ENCODE measurements at regions not wholly inside any gene's neighbourhood (a gene's known extent, or its start where the extent isn't known, plus 50 kb on each side); places are given as distances from the start of the nearest gene placed in this dataset.

DNA sequence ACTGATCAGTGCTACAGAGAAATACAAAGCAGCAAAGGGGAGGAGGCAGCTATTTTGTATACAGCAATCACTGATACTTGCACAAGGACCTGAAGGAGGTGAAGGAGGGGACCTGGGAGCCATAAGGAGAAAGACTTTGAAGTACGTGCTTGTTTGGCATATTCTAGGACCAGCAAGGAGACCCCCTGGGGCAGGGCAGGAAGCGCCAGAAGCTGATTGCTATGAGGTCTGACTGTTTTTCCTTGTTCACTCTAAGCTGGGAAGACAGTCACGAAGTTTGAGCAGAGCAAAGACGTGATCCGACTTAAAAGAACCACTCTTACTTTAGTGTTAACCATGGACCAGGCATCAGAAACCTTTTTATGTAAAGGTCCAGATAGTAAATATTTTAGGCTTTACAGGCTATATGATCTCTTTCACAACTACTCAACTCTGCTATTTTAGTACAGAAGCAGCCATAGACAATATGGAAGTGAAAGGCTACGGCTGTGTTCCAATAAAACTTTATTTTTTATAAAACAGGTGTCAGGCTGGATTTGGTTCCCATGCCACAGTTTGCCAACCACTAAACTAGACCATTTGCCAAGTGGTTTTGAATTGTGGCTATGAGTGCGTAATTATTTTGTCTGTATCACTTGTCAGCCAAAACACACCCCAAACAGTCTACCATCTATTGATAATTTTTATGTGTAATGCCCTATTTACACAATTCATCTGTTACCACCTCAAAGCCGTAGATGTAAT lies 217.9 kb downstream of the PRL start:
- 83 to 88% methylated on average over 8 of the region's 8 CpGs for WGBS, 2 donors
- DNase-seq (no peak), ATAC-seq (no peak)
- Histone ChIP-seq H3K4me3 (no peak overlapping the region), H3K27me3 (no peaks in the 10 kb centered on the region), H3K4me1 (peaks cover 8% of the 10 kb centered on the region), H3K27ac (no peak overlapping the region), H3K36me3 (replicated peaks in 1 of 2; ENCODE audit: insufficient read depth in 1 of 2, low read depth in 2 of 2) (no peaks in the 10 kb centered on the region), H3K9me3 (peaks cover 0 to 5% (median 0%) of the 10 kb centered on the region in 3 donors)
- intact Hi-C loops (cut with DNase I) = no loop called here
- TF ChIP-seq, protein P1, sequence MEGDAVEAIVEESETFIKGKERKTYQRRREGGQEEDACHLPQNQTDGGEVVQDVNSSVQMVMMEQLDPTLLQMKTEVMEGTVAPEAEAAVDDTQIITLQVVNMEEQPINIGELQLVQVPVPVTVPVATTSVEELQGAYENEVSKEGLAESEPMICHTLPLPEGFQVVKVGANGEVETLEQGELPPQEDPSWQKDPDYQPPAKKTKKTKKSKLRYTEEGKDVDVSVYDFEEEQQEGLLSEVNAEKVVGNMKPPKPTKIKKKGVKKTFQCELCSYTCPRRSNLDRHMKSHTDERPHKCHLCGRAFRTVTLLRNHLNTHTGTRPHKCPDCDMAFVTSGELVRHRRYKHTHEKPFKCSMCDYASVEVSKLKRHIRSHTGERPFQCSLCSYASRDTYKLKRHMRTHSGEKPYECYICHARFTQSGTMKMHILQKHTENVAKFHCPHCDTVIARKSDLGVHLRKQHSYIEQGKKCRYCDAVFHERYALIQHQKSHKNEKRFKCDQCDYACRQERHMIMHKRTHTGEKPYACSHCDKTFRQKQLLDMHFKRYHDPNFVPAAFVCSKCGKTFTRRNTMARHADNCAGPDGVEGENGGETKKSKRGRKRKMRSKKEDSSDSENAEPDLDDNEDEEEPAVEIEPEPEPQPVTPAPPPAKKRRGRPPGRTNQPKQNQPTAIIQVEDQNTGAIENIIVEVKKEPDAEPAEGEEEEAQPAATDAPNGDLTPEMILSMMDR (IDR thresholded peaks at IDR 0.05) = no peak
- TF ChIP-seq POLR2A (IDR thresholded peaks at IDR 0.05) = no peak

DNA sequence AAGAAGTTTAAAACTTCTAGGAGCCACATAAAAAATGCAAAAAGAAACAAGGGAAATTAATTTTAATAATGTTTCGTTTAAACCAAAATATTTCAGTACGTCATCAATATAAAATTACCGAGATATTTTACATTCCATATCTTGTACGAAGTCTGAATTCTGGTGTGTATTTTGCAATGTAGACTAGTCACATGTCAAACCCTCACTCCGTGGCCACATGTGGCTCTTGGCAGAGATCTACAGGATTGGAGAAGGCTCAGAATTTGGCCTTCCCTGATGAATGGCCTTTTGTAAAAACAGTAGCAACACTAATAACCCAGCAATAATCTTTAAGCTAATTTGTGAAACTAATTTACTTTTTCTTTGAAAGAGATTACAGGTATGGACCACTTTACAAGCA lies 217.1 kb downstream of the PRL start:
- no peaks in the 10 kb centered on the region for H3K27me3 ChIP-seq
- DNase-seq (no peak), ATAC-seq (peak; percentile 50)
- H3K9me3 ChIP-seq = no peaks in the 10 kb centered on the region
- 64 to 79% methylated on average over 5 of the region's 5 CpGs for WGBS, 2 donors
- peaks cover 8% of the 10 kb centered on the region for H3K4me1 ChIP-seq
- no peaks in the 10 kb centered on the region for H3K36me3 ChIP-seq (replicated peaks in 1 of 2; ENCODE audit: insufficient read depth in 1 of 2, low read depth in 2 of 2)
- TF ChIP-seq POLR2A (IDR thresholded peaks at IDR 0.05) = no peak
- TF ChIP-seq, protein P1 (IDR thresholded peaks at IDR 0.05) = no peak
- no peak overlapping the region for H3K27ac ChIP-seq
- no peak overlapping the region for H3K4me3 ChIP-seq
- intact Hi-C loops (cut with DNase I) = no loop called here

DNA sequence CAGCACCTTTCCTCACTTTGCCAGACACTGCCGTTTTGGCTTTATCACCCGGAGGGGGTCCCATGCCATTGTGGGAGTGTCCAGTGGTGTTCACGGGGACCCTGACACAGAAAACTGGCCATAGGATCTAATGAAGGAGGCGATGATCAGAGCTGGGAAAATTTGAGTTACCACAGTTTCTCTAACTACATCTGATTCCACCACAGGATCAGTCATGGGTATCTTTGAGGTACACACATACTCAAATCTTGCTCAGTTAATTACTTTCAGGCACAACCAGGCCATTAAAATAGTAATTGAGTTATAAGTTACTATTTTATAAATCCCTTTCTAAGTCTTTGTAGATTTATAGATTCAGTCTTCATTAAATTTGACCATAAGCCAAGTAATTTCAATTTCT lies 215.1 kb downstream of the PRL start:
- Histone ChIP-seq H3K36me3 (replicated peaks in 1 of 2; ENCODE audit: insufficient read depth in 1 of 2, low read depth in 2 of 2) (no peaks in the 10 kb centered on the region), H3K27ac (peak overlapping the region in 2 of 4 donors; percentile 4 to 53), H3K4me1 (peaks cover 8% of the 10 kb centered on the region), H3K9me3 (no peaks in the 10 kb centered on the region), H3K4me3 (no peak overlapping the region), H3K27me3 (no peaks in the 10 kb centered on the region)
- intact Hi-C loops (cut with DNase I) = no loop called here
- DNase-seq = no peak
- no peak for TF ChIP-seq POLR2A (IDR thresholded peaks at IDR 0.05)
- TF ChIP-seq, protein P1 (IDR thresholded peaks at IDR 0.05) = no peak
- WGBS, 2 donors = 76 to 90% methylated on average over 4 of the region's 4 CpGs
- ATAC-seq = no peak

DNA sequence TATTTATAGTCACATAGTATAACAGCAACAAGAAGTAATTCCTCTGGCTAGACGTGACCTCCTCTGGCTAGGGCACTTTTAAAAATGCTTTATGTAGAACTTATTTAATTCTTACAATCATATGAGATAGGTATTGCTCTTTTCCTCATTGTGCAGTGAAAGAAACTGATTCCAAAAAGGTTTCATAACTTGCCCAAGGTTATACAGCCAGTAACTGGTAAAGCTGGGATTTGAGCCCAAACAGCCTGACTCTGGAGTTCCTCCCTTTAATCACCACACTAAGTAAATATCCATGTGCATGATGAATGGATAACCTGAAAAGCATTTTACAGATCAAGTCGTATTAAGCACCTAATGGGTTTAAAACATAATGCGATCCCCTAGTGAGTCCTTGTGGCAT lies 214.6 kb downstream of the PRL start:
- H3K27ac ChIP-seq = peak overlapping the region in 2 of 4 donors; percentile 4 to 53
- ATAC-seq (peak; percentile 60), DNase-seq (peak in 3 of 4 donors; percentile 14 to 61 (median 32))
- 36 to 44% methylated on average over 3 of the region's 3 CpGs for WGBS, 2 donors
- intact Hi-C loops (cut with DNase I) = no loop called here
- H3K4me1 ChIP-seq = peaks cover 8% of the 10 kb centered on the region
- H3K9me3 ChIP-seq = no peaks in the 10 kb centered on the region
- H3K4me3 ChIP-seq = no peak overlapping the region
- H3K27me3 ChIP-seq = no peaks in the 10 kb centered on the region
- no peaks in the 10 kb centered on the region for H3K36me3 ChIP-seq (replicated peaks in 1 of 2; ENCODE audit: insufficient read depth in 1 of 2, low read depth in 2 of 2)
- TF ChIP-seq, protein P1 (IDR thresholded peaks at IDR 0.05) = no peak
- TF ChIP-seq POLR2A (IDR thresholded peaks at IDR 0.05) = no peak

DNA sequence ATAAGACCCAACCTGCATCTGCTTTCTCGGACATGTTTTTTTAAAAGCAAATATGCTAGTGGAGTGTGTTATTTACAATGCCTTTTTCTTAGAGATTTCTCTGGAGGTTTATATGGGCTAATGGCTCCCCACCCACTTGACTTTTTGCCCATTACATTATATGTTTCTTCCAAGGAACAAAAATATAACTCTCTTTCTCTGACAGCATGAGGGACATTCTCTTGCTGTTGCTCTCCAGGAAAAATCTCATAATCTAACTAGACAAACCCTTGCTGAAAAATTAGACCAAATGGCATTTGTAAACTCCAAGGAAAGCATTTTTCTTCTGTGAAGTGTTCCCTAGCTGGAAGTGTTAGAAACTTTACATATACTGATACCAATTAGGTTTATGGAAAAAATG lies 213.7 kb downstream of the PRL start:
- DNase-seq = no peak
- WGBS, 2 donors = 75 to 85% methylated on average over 1 of the region's 1 CpG

More for the DNA sequence above, 213.7 kb downstream of the PRL start:
- H3K27ac ChIP-seq = no peak overlapping the region
- H3K4me1 ChIP-seq = peaks cover 8% of the 10 kb centered on the region
- no peaks in the 10 kb centered on the region for H3K27me3 ChIP-seq
- H3K4me3 ChIP-seq = no peak overlapping the region
- TF ChIP-seq, protein P1 (IDR thresholded peaks at IDR 0.05) = no peak
- TF ChIP-seq POLR2A (IDR thresholded peaks at IDR 0.05) = no peak
- no peaks in the 10 kb centered on the region for H3K9me3 ChIP-seq
- ATAC-seq = no peak
- H3K36me3 ChIP-seq (replicated peaks in 1 of 2; ENCODE audit: insufficient read depth in 1 of 2, low read depth in 2 of 2) = no peaks in the 10 kb centered on the region
- intact Hi-C loops (cut with DNase I) = no loop called here
